ENCODE measurements at regions not wholly inside any gene's neighbourhood (a gene's known extent, or its start where the extent isn't known, plus 50 kb on each side); places are given as distances from the start of the nearest gene placed in this dataset.

DNA sequence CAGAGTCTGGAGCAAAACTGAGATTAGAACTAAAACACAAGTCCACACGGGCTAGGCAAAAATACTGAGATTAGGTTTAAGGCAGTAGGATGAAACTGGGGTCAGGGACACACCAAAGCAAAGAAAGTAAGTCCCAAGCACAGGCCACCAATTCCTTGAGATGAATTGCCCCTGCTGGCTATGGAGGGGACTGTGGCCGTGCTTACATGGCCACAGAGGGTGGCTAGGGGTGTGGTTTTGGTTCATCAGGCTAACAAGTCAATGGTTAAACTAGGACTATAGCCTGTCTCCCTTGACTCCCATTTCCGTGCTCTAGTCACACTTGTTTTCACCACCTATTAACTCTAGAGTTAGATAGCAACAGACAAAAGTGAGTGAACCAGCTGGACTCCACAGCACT lies 394.8 kb downstream of the PBX1 start:
- no peaks in the 10 kb centered on the region for H3K27me3 ChIP-seq (ENCODE audit: control insufficient read depth in 2 of 2, insufficient read depth in 2 of 2, low read length in 2 of 2)
- ATAC-seq (peak; percentile 38; the same call in 1 of the 3 replicates), FAIRE-seq (peak; percentile 40), DNase-seq (ENCODE audit: extremely low read depth in 1 of 4, low spot score in 3 of 4) (no peak)
- in situ Hi-C loops (cut with MboI) (no loop called here), intact Hi-C loops (cut with micrococcal nuclease) (no loop called here)
- H3K9me3 ChIP-seq (replicated peaks; ENCODE audit: control insufficient read depth, insufficient read depth, low read depth, low read length) = no peaks in the 10 kb centered on the region
- H4K20me1 ChIP-seq (replicated peaks; ENCODE audit: control insufficient read depth, insufficient read depth, low read length) = no peaks in the 10 kb centered on the region; the same call in 1 of the 2 replicates
- no peaks in the 10 kb centered on the region for H3K36me3 ChIP-seq (ENCODE audit: control insufficient read depth, insufficient read depth, low read length)
- H3K9me1 ChIP-seq (ENCODE audit: control insufficient read depth, insufficient read depth, low read length) = no peaks in the 10 kb centered on the region
- WGBS (ENCODE audit: insufficient coverage, low coverage, missing lambda C conversion rate) = 3% methylated on average over 3 of the region's 3 CpGs
- H3K79me2 ChIP-seq (ENCODE audit: control insufficient read depth, insufficient read depth, low read length) = no peaks in the 10 kb centered on the region
- no peak for TF ChIP-seq COPS2 (conservative IDR thresholded peaks at IDR 0.05)
- no peak for TF ChIP-seq NRF1 (conservative IDR thresholded peaks at IDR 0.05 in 1 of 2, IDR thresholded peaks at IDR 0.05 in 1 of 2)
- TF ChIP-seq KDM5B (IDR thresholded peaks at IDR 0.05; ENCODE audit: insufficient replicate concordance, low read depth, low read length) = no peak
- TF ChIP-seq ZNF780A (CRISPR knock-in tag; IDR thresholded peaks at IDR 0.05) = no peak
- TF ChIP-seq SRSF7 (optimal IDR thresholded peaks at IDR 0.05; ENCODE audit: low read depth, low read length) = no peak
- no peak for TF ChIP-seq NONO (IDR thresholded peaks at IDR 0.05; ENCODE audit: low read depth in 2 of 2, low read length in 1 of 2)
- TF ChIP-seq RAD21 (CRISPR knock-in tag; conservative IDR thresholded peaks at IDR 0.05 in 1 of 2, IDR thresholded peaks at IDR 0.05 in 1 of 2) = no peak
- TF ChIP-seq, protein P1, sequence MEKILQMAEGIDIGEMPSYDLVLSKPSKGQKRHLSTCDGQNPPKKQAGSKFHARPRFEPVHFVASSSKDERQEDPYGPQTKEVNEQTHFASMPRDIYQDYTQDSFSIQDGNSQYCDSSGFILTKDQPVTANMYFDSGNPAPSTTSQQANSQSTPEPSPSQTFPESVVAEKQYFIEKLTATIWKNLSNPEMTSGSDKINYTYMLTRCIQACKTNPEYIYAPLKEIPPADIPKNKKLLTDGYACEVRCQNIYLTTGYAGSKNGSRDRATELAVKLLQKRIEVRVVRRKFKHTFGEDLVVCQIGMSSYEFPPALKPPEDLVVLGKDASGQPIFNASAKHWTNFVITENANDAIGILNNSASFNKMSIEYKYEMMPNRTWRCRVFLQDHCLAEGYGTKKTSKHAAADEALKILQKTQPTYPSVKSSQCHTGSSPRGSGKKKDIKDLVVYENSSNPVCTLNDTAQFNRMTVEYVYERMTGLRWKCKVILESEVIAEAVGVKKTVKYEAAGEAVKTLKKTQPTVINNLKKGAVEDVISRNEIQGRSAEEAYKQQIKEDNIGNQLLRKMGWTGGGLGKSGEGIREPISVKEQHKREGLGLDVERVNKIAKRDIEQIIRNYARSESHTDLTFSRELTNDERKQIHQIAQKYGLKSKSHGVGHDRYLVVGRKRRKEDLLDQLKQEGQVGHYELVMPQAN (IDR thresholded peaks at IDR 0.05; ENCODE audit: borderline replicate concordance) = no peak
- no peak for TF ChIP-seq IFI16 (CRISPR knock-in tag; IDR thresholded peaks at IDR 0.05)
- TF ChIP-seq HNRNPUL1 (IDR thresholded peaks at IDR 0.05; ENCODE audit: low read length) = no peak
- TF ChIP-seq, protein P2, sequence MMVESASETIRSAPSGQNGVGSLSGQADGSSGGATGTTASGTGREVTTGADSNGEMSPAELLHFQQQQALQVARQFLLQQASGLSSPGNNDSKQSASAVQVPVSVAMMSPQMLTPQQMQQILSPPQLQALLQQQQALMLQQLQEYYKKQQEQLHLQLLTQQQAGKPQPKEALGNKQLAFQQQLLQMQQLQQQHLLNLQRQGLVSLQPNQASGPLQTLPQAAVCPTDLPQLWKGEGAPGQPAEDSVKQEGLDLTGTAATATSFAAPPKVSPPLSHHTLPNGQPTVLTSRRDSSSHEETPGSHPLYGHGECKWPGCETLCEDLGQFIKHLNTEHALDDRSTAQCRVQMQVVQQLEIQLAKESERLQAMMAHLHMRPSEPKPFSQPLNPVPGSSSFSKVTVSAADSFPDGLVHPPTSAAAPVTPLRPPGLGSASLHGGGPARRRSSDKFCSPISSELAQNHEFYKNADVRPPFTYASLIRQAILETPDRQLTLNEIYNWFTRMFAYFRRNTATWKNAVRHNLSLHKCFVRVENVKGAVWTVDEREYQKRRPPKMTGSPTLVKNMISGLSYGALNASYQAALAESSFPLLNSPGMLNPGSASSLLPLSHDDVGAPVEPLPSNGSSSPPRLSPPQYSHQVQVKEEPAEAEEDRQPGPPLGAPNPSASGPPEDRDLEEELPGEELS (CRISPR knock-in tag; IDR thresholded peaks at IDR 0.05; ENCODE audit: borderline replicate concordance) = no peak
- TF ChIP-seq SUPT5H (IDR thresholded peaks at IDR 0.05) = no peak
- no peak for TF ChIP-seq SAFB2 (IDR thresholded peaks at IDR 0.05; ENCODE audit: borderline replicate concordance, low read depth, low read length, severe bottlenecking)
- TF ChIP-seq MTA1 (IDR thresholded peaks at IDR 0.05; ENCODE audit: borderline replicate concordance) = no peak
- TF ChIP-seq, protein P3, sequence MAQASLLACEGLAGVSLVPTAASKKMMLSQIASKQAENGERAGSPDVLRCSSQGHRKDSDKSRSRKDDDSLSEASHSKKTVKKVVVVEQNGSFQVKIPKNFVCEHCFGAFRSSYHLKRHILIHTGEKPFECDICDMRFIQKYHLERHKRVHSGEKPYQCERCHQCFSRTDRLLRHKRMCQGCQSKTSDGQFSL (CRISPR knock-in tag; IDR thresholded peaks at IDR 0.05) = no peak
- TF ChIP-seq, protein P3 (tag; IDR thresholded peaks at IDR 0.05) = no peak
- TF ChIP-seq CHD1 (IDR thresholded peaks at IDR 0.05; ENCODE audit: low read length) = no peak
- TF ChIP-seq KDM2B (CRISPR knock-in tag; IDR thresholded peaks at IDR 0.05) = no peak
- no peak for TF ChIP-seq ADNP (tag; IDR thresholded peaks at IDR 0.05)
- no peak for TF ChIP-seq SP1 (CRISPR knock-in tag; IDR thresholded peaks at IDR 0.05)
- TF ChIP-seq LARP7 (IDR thresholded peaks at IDR 0.05) = no peak
- no peaks in the 10 kb centered on the region for H3K4me1 ChIP-seq (replicated peaks in 1 of 2; ENCODE audit: control insufficient read depth in 2 of 2, insufficient read depth in 2 of 2, low read length in 2 of 2)
- H2AFZ ChIP-seq (ENCODE audit: low read depth, low read length) = no peak overlapping the region
- H3K4me2 ChIP-seq (ENCODE audit: insufficient read depth, low read length) = no peak overlapping the region
- no peak overlapping the region for H3K4me3 ChIP-seq
- no peak overlapping the region for H3K9ac ChIP-seq (ENCODE audit: insufficient read depth in 1 of 2, low read depth in 2 of 2, low read length in 2 of 2)
- no peak overlapping the region for H3K27ac ChIP-seq (ENCODE audit: extremely low read depth, low read depth, low read length)
- ChIA-PET CTCF (ENCODE audit: low intra/inter-chr PET ratio) (no interaction called here), POLR2A (no interaction called here)
- BruUV-seq (replicated peaks) = no TSS peak
